GM19438 (cell line): ENCODE measurements at regions not wholly inside any gene's neighbourhood (a gene's known extent, or its start where the extent isn't known, plus 50 kb on each side); places are given as distances from the start of the nearest gene placed in this dataset.

ENCODE experiments used
- ATAC-seq: cut with Tn5 transposase; IDR thresholded peaks from one replicate; pipeline ENCODE4 v1.9.1; 2021; ENCODE audit warnings: low read depth; ENCODE audit not compliant: unreplicated experiment

DNA sequence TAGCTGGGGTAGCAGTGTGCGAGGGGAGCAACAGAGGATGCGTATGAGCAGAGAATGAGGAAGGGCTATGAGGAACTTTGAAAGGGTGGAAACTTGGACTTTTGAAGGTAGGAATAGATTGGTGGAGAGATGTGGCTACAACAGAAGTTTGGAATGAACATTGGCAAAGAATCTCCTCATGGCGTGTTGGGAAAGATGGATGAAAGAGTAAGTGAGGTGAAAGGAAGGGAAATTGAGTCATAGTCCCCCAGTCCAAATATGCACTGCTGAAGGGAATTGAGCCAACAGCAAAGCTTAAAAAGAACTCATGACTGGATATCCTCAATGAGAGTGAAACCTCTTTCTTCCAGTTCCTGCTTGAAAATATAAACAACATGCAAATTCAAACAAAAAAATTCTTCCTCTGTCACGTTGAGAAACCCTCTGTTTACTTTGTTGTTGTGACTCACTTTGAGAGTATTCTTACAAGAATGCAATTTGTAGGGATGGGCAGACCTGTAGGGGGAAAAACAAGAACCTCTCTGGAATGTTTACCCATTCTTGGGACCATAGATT, 313.2 kb upstream of the KCNJ16 start:
- ATAC-seq: peak; percentile 56

GRCh38 chr17:69762359-69762758, 312.7 kb upstream of the KCNJ16 start:
- no peak for ATAC-seq

DNA sequence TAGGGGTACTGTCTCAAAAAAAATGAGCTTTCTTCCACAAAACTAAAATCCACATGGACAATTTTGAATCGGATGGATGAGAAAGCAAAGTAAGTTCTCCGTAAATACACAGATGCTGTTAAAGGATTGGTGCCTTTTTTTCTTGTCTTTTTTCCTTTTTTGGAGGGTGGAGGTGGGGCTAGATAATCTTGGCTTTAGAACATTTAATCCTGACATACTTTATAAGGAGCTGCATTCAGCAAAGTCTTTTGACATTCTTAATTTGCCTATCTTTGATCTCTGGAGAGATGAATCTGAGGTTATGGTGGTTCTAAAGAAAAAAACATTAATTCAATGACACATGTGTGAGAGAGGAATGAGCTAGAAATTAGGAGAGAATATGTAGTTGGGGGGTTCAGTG, 312.3 kb upstream of the KCNJ16 start:
- ATAC-seq: no peak

DNA sequence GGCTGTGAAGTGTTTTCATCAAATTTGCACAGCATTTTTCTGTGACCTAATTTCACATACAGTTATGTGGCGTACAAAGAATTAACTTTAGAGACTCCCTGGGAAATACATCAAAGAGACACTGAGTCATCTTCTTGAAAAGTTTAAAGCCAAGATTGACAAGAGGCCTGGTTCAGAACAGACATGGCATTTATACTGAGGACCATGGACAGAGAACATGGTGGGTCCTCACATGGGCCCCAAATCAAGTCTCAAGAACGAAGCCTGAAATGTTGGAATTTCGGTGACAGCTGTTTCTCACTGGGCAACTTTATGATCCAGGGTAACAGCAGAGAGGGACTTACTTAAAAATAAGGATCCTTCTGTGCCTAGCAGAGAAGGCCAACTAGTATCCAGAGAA, 311.5 kb upstream of the KCNJ16 start:
- ATAC-seq: no peak

DNA sequence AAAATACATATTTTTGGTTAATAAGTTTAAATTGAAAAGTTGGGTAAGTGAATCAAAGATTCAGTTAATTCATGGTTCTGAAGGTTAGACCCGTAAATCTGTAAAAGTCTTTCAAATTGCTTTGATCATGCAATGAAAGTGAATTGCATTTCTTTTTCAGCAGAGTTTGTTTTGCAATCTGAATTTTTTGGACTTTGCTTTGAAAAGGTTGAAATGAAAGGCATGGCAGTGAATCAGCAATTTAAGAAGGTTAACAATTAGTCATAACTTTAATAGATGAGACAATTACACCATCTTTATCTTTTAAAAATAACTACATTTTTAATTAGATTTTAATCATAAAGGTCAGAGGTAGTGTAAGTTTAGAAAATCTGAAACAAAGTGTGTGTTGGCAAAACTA, 310.9 kb upstream of the KCNJ16 start:
- no peak for ATAC-seq

- no peak for ATAC-seq
These were observed 306.0 kb upstream of the KCNJ16 start for GRCh38 chr17:69769050-69769449.

DNA sequence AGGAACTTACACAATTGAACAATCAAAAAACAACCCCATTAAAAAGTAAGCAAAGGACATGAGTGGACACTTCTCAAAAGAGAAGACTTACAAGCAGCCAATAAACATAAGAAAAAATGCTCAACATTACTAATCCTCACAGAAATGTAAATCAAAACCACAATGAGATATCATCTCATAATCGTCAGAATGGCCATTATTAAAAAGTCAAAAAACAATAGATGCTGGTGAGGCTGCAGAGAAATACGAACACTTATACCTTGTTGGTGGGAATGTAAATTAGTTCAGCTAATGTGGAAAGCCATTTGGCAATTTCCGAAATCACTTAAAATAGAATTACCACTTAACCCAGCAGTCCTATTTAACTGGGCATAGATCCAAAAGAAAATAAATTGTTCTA, 301.9 kb upstream of the KCNJ16 start:
- no peak for ATAC-seq

DNA sequence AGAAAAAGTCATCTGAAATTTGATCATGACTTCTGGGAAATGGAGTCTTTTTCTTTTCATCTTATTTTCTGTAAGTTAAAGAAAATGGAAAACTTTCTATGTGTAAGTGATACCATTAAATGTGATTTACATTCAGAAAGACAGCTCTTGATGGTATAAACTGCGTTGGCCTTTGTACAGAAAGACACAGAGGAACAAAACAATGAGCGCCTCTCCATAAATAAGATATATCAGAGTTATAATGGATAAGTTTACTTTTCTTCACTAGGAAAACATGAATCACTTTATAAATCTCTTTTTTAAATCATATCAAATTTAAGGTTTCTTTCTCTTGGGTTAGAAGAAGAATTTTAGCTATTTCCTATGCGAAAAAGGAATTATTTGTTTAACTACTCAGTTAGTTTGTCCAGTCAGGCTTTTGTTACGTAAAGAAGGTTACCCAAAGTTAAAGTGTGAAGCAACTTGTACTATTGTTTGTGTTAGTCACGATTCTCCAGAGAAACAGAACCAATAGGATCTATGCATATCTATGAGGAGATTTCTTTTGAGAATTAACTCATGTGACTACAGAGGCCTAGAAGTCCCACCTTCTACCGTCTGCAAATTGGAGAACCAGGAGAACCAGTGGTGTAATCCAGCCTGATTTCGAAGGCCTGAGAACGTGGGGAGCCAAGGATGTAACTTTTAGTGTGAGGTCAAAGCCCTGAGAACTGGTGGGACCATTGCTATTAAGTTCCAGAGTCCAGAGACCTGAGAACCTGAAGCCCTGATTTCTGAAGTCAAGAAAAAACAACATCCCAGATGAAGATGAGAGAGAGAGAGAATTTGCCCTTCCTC, 295.4 kb upstream of the KCNJ16 start:
- ATAC-seq: no peak

- no peak for ATAC-seq
These were observed 291.2 kb upstream of the KCNJ16 start for GRCh38 chr17:69783865-69784264.

GRCh38 chr17:69788957-69789356, 286.1 kb upstream of the KCNJ16 start:
- no peak for ATAC-seq

DNA sequence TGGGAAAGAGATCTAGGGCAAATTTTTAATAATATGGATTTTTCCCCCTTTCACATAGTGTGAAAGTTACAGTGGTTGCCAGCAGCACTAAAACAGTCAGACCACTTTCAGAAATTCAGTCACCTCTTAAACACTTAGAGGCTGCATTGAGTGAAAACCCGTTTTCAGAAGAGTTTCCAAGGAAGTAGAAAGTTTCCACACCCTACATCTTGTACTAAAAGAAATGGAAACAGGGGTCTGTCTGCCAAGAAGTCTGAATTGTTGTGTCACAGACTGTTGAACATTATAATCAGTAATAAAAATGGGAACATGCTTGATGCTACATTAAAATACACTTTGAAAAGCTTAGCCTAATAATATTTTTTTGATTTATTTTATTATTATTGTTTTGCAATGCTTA, 278.9 kb upstream of the KCNJ16 start:
- ATAC-seq: no peak

DNA sequence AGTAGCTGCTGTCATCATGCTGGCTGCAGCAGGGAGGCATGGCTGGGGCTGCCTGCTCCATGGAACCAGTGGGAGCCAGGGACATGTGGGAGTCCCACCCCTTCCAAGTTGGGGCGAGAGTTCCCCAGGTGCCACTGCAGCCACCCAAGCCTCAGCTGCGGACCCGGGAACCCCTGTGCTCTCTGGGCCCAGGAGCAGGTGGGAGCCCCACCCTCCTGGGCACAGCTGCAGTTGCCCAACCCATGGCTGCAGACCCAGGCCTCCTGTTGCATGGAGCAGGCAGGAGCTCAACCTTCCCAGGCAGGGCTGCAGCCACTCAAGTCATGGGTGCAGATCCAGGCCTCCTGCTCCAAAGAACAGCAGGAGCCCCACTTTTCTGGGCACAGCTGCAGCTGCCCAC, 274.2 kb upstream of the KCNJ16 start:
- ATAC-seq: no peak

DNA sequence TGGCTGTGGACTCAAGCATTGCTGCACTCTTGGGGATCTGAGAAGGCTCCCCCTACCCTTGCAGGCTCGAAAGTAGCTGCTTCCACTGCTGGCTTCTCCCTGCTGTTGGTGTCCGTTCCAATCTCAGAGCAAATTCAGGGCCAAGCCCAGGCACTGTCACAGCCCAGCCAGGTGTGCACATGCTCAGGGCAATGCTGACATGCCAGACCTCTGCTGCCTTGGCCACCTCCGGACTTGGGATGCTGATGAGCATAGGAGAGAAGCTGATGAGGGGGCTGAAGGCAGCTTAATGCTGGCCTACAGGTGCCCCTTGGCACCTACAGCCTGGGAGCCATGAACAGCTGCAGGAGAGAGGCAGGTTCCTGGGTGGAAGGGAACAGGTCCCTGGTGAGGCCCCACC, 273.7 kb upstream of the KCNJ16 start:
- ATAC-seq: no peak

GRCh38 chr17:69802045-69802740, 272.8 kb upstream of the KCNJ16 start:
- ATAC-seq: no peak

GRCh38 chr17:69809331-69809730, 265.7 kb upstream of the KCNJ16 start:
- no peak for ATAC-seq

GRCh38 chr17:69810326-69810965, 264.6 kb upstream of the KCNJ16 start:
- ATAC-seq: no peak

DNA sequence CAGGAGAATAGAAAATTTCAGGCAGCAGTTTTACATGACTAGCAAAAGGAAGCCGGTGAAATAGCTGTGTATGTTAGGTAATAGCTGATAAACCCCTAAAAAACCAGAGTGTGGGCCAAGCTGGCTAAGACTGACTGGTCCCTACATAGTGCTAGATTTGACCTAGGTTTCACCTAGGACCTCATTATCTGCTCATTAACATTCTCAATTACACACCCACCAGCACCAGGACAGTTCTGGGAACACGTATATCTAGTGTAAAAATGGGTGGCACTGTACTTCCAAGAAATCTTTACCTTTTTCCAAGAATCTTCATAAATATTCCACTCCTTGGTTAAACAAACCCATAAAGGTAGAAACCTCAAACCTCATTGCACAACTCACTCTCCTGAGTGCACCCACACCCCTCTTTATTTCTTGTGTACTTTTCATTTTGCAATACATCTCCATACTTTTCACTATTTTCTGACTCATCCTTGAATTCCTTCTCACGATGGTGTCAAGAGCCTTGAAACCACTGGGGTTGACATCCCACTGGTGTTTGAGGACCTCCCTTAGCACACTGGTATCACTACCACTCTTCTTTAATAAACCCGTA, 262.7 kb upstream of the KCNJ16 start:
- no peak for ATAC-seq

- no peak for ATAC-seq
These were observed 261.0 kb upstream of the KCNJ16 start for GRCh38 chr17:69814031-69814430.

- no peak for ATAC-seq
These were observed 259.6 kb upstream of the KCNJ16 start for GRCh38 chr17:69815406-69815805.

- ATAC-seq: no peak
These were observed 256.6 kb upstream of the KCNJ16 start for GRCh38 chr17:69818467-69818866.
